GM21786 (cell line): ENCODE measurements at regions not wholly inside any gene's neighbourhood (a gene's known extent, or its start where the extent isn't known, plus 50 kb on each side); places are given as distances from the start of the nearest gene placed in this dataset.
"Not testable (repeated sequence)": the region's sequence is repeated elsewhere in the genome, so short reads cannot be mapped to it uniquely, and the experiment has no call there.

Experiments
- ATAC-seq: cut with Tn5 transposase; IDR thresholded peaks from one replicate; pipeline ENCODE4 v1.9.1; 2021; ENCODE audit not compliant: unreplicated experiment

DNA sequence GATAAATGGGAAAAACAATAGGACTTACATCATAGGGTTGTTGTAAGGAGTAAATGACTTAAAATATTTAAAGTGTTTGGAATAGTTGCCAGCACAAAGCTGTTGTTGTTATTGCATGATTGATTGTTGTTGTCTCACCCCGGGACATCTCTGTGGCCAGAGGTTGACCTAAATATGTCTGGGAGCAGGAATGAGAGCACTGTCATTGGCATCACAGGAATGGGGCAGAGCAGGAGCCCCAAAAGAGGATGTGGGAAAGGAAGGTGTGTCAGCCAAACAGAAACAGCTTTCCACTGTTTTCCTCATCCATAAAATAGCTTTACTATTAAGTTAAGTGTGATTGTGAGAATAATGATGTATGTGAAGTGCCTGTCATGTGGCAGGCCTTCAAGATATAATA lies 121.6 kb downstream of the TMEM168 start:
- no peak for ATAC-seq

DNA sequence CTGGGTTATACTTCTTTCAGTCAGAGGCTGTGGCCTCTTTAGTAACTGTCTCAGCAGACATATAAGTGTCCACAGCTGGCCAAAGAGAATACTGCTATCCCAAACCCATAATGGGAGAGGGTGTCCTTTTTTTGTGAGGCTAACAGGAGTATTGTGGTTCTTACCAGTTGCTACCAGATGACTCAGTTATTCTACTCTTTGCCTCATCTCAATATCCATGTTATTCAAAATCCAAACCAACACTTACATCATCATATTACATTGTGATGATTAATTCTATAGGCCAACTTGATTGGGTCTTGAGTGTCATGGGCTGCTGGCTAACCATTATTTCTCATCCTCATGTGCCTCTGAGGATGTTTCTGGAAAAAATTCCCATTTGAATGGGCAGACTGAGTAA lies 120.9 kb downstream of the TMEM168 start:
- ATAC-seq, result no peak

DNA sequence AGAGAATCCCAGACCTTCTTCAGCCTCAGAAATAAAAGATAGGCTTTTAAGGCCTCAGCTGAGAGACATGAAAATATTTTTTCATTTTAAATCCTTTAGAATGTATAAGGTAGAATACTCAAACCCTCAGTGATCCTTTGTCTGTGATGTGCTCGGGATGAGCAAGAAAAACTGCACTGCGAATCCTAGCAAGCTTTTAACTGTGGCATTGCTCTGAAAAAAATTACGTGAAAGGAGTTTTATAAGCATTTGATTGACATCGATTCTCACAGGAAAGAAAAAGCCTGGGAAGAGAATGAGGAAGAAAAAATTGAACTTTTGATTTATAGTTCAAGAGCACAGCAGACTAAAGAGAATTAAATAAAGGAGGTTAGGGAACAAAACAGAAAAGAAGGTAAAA lies 120.0 kb downstream of the TMEM168 start:
- ATAC-seq, result no peak

DNA sequence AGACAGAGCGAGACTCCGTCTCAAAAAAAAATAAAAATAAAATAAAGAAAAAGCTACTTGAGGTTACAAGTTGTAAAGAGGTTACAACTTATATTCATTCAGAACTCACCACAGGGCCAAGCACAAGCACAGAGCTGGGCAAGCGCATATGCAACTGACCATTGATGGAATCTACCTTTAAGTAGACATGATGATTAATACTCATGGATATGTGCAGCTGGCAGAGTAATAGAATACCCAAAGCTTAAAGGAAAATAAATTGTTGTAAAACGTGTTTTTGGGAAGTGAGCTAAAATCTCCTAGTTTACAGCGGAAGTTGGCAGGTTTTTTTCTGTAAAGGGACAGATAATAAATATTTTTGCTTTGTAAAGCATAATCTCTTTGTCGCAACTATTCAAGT lies 111.6 kb downstream of the TMEM168 start:
- ATAC-seq, result no peak

DNA sequence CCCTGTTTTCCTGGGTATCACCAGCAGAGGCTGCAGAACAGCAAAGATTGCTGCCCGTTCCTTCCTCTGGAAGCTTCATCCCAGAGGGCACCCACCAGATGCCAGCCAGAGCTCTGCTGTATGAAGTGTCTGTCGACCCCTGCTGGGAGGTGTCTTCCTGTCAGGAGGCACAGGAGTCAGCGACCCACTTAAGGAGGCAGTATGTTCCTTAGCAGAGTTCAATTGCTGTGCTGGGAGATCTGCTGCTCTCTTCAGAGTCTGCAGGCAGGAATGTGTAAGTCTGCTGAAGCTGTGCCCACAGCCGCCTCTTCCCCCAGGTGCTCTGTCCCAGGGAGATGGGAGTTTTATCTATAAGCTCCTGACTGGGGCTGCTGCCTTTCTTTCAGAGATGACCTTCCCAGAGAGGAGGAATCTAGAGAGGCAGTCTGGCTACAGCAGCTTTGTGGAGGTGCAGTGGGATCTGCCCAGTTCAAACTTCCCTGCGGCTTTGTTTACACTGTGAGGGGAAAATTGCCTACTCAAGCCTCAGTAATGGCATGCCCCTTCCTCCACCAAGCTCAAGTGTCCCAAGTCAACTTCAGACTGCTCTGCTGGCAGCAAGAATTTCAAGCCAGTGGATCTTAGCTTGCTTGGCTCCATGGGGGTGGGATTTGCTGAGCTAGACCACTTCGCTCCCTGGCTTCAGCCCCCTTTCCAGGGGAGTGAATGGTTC lies 100.6 kb downstream of the TMEM168 start:
- ATAC-seq, result not testable (repeated sequence)

DNA sequence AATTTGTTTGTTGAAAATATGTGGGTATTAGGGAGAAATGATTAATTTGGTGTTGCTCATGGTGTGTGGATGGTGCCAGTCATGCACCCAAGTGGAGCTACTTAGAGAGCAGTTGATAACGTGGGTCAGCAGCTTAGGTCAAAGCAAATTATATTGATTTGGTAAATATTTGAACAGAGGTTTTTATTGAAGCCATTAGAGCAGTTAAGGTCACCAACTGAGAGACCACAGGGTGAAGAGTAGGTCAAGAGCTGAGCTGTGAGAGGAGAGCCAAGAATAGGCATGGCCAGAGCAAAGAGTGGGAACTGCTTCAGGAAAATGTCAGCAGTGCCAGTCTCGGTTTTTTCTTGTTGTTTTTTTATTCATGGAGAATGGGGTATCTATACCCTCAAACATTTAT lies 97.9 kb downstream of the TMEM168 start:
- ATAC-seq, result no peak

DNA sequence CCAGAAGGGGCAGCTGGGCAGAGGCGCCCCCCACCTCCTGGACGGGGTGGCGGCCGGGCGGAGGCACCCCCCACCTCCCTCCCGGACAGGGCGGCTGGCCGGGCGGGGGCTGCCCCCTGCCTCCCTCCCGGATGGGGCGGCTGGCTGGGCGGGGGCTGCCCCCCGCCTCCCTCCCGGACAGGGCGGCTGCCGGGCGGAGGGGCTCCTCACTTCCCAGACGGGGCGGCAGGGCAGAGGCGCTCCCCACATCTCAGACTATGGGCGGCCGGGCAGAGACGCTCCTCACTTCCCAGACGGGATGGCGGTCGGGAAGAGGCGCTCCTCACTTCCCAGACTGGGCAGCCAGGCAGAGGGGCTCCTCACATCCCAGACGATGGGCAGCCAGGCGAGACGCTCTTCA lies 93.0 kb downstream of the TMEM168 start:
- ATAC-seq, result not testable (repeated sequence)

DNA sequence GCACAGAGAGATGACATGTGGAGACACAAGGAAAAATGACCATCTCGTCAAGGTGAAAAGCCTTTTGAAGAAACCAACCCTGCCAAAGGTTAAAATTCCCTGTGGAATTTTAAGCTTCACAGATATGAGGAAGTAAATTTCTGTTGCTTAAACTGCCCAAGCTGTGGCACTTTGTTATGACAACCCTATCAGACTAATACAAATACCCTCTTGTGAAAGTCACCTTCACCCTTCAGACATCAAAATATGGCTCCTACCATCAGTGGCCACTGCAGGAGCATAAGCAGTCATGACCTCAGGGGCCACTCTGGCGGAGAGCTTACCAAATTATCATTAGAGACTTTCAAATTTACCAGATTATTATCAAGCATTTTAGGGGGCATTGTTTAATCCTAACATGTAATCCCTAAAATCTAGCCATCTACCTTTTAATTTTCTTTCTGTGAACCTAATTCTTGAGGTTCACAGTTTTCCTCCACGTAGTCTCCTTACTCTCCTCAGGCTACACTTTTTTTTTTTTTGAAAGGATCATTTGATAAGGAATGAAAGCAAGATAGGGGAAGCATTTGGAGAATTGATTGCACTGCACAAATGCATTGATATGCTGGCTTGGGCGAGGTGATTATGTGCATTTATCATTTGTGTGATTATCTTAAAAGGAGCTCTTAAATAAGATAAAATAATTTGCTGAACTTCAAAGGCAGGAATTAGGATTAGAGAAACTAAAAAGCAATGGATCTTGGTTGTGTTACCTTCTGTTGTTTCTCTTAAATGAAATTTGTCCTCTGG lies 90.3 kb downstream of the TMEM168 start:
- ATAC-seq, result no peak

DNA sequence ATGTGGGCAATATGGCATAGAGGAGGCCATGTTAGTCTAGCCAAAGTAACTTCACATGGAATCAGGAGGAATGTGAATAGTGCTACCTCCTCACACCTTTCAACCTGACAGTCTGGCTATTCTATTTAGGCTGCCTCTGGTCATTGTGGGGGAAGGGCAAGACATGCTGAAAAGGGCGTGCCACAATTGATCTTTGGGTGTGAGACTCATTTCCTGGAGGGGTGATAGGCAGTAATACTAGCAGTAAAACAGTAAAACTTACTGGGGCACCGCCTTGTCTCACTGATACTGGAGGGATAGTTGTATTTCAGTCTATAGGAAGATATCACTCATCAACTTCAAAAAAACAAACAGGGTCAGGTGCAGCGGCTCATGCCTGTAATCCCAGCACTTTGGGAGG lies 88.7 kb downstream of the TMEM168 start:
- no peak for ATAC-seq

DNA sequence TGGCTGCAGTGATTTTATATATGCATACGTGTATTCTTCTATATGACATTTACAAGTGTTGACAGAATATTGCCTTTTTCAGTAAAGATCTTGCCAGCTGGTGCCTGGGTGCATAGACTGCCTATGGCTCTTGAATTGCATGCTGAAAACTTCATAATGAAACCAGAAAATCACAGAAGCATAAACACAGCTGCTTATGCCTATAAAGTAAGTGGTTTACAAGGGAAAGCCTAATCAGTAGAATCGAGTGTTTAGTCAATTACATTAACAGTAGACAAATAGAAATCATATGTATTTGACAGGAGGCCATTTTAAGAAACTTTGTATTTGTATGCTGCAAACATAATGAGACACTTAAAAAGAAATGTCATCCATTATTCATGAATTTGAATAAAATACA lies 82.5 kb downstream of the TMEM168 start:
- ATAC-seq, result peak; percentile 66

DNA sequence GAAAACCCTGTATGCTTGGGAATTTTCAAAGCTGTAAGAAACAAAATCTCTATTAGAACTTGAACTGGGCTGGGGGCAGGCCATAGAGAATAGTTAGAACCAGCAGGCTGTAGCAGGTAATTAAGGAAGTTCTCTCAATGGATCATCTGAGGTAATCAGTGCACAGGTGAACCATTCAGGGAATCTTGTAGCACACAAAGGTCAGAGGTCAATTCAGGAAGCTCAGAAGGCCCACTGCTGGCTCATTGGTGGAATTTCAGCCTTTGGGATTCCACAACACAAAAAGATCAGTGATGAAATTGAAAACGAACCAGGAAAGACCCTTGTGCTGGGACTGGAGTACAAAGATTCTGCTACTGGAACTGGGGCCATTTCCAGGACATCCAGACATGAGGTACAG lies 82.0 kb downstream of the TMEM168 start:
- ATAC-seq, result no peak
